Transverse colon (tissue), 4 donors: ENCODE measurements at regions not wholly inside any gene's neighbourhood (a gene's known extent, or its start where the extent isn't known, plus 50 kb on each side); places are given as distances from the start of the nearest gene placed in this dataset.
"Not testable (repeated sequence)": the region's sequence is repeated elsewhere in the genome, so short reads cannot be mapped to it uniquely, and the experiment has no call there.

Source experiments
- DNase-seq: peaks from one replicate; pipeline ENCODE4 v3.0.0-alpha.2; 2019
- H3K27ac ChIP-seq, 4 donors: fragments of 200-600 bp; sonication (generic); 2 replicates each; pipeline ENCODE4 v1.5.1; 2016 to 2018; ENCODE audit warnings: inconsistent platforms in 4 of 4
- H3K27me3 ChIP-seq: fragments of 200-600 bp; sonication (generic); 2 replicates; pipeline ENCODE4 v1.5.1; 2017; ENCODE audit warnings: inconsistent platforms
- H3K36me3 ChIP-seq, 4 donors: fragments of 200-600 bp; sonication (generic); 2 replicates each; pipeline ENCODE4 v1.5.1; 2017 to 2019; ENCODE audit warnings: inconsistent platforms in 4 of 4
- H3K4me1 ChIP-seq, 4 donors: fragments of 200-600 bp; sonication (generic); 2 replicates each; pipeline ENCODE4 v1.5.1; 2017 to 2020; ENCODE audit warnings: inconsistent platforms in 4 of 4
- H3K4me3 ChIP-seq, 4 donors: fragments of 200-600 bp; sonication (generic); 1 replicate in 1 of 4; 2 replicates in 3 of 4; pipeline versions ENCODE4 v1.5.1 to v1.6.1; 2017 to 2019; ENCODE audit warnings: inconsistent platforms in 4 of 4
- H3K9me3 ChIP-seq, 2 donors: fragments of 200-600 bp; sonication (generic); 2 replicates each; pipeline ENCODE4 v1.5.1; 2017 to 2019; ENCODE audit warnings: inconsistent platforms in 2 of 2
- CTCF ChIP-seq, 5 experiments: fragments of 200-600 bp in 3 of 5; fragments of 450-650 bp in 2 of 5; sonication (generic) in 3 of 5; IDR thresholded peaks; 1 replicate in 2 of 5; 2 replicates in 3 of 5; pipeline ENCODE4 v1.5.1; 2016 to 2017; ENCODE audit warnings: antibody characterized with exemption in 5 of 5, inconsistent platforms in 3 of 5, mild to moderate bottlenecking in 2 of 5, moderate library complexity in 1 of 5
- EP300 ChIP-seq: sonication (generic); formaldehyde crosslinking; IDR thresholded peaks from one replicate; pipeline ENCODE4 v1.6.1; 2017; ENCODE audit warnings: antibody characterized with exemption, low read depth
- POLR2A ChIP-seq: fragments of 450-650 bp; IDR thresholded peaks from one replicate; pipeline ENCODE4 v1.6.1; 2016; ENCODE audit warnings: antibody characterized with exemption, mild to moderate bottlenecking, moderate library complexity
- POLR2AphosphoS5 ChIP-seq, 3 donors: sonication (generic); formaldehyde crosslinking; IDR thresholded peaks; one replicate each; pipeline ENCODE4 v1.6.1; 2016; ENCODE audit warnings: antibody characterized with exemption in 3 of 3
- WGBS, 2 donors: methylation state at CpG; one replicate each; pipeline ENCODE4 v1.1.5; 2018; ENCODE audit warnings: low coverage in 1 of 2; 5-methylcytosine and 5-hydroxymethylcytosine counted together
- in situ Hi-C, 4 donors: fragments of 200-750 bp; cut with MboI; loops; one replicate each; pipeline versions ENCODE4 v1.15.0 to v1.15.1; 2017; ENCODE audit warnings: low sequenced_read_pairs in 3 of 4, low pct_ligation_motif_present in 1 of 4, low pct_unique_long_range_greater_than_20kb in 1 of 4
- intact Hi-C: fragments of 100-400 bp; cut with DNase I; formaldehyde crosslinking; loops from one replicate; pipeline ENCODE4 v1.15.1; 2023; ENCODE audit warnings: low total_unique reads

GRCh38 chrX:67347145-67347544, 196.7 kb upstream of the AR start:
- Histone ChIP-seq H3K36me3 (no peaks in the 10 kb centered on the region), H3K27ac (no peak overlapping the region), H3K4me1 (no peaks in the 10 kb centered on the region), H3K4me3 (no peak overlapping the region), H3K9me3 (no peaks in the 10 kb centered on the region), H3K27me3 (no peaks in the 10 kb centered on the region)
- no peak for DNase-seq
- WGBS, 2 donors, result 92 to 100% methylated on average over 1 of the region's 1 CpG
- in situ Hi-C loops, result loop anchor here in 1 of 4 donors (25.0 kb wide), 1 partner anchor 90 kb away; no protein-coding TSS in a partner anchor
- intact Hi-C loops, result no loop called here
- TF ChIP-seq POLR2AphosphoS5 (IDR thresholded peaks at IDR 0.05) (no peak), CTCF (IDR thresholded peaks at IDR 0.05) (no peak), POLR2A (no peak), EP300 (no peak)

GRCh38 chrX:67351411-67351810, 192.4 kb upstream of the AR start:
- no peak overlapping the region for H3K27ac ChIP-seq
- H3K4me1 ChIP-seq, result no peaks in the 10 kb centered on the region
- intact Hi-C loops (no loop called here), in situ Hi-C loops (no loop called here)
- no peaks in the 10 kb centered on the region for H3K27me3 ChIP-seq
- no peak for TF ChIP-seq POLR2AphosphoS5 (IDR thresholded peaks at IDR 0.05)
- 36% methylated on average over 2 of the region's 2 CpGs; no CpG with 5 or more reads in 1 of the 2 donors for WGBS, 2 donors
- DNase-seq, result no peak
- H3K4me3 ChIP-seq, result no peak overlapping the region
- no peaks in the 10 kb centered on the region for H3K9me3 ChIP-seq
- H3K36me3 ChIP-seq, result no peaks in the 10 kb centered on the region

GRCh38 chrX:67353651-67354370, 190.0 kb upstream of the AR start:
- in situ Hi-C loops, result no loop called here
- 95 to 100% methylated on average over 1 to 2 of the region's 2 CpGs for WGBS, 2 donors
- TF ChIP-seq POLR2A (no peak), CTCF (IDR thresholded peaks at IDR 0.05) (no peak), POLR2AphosphoS5 (IDR thresholded peaks at IDR 0.05) (no peak), EP300 (no peak)
- no peak overlapping the region for H3K4me3 ChIP-seq
- H3K4me1 ChIP-seq, result no peaks in the 10 kb centered on the region
- H3K9me3 ChIP-seq, result no peaks in the 10 kb centered on the region
- no peaks in the 10 kb centered on the region for H3K36me3 ChIP-seq
- intact Hi-C loops, result no loop called here
- H3K27ac ChIP-seq, result no peak overlapping the region
- DNase-seq, result no peak
- no peaks in the 10 kb centered on the region for H3K27me3 ChIP-seq

GRCh38 chrX:67361267-67361666, 182.6 kb upstream of the AR start:
- DNase-seq, H3K4me3 ChIP-seq, H3K36me3 ChIP-seq, in situ Hi-C loops, intact Hi-C loops, H3K9me3 ChIP-seq, H3K27me3 ChIP-seq, H3K4me1 ChIP-seq, H3K27ac ChIP-seq: not testable (repeated sequence)
- WGBS, 2 donors, result 80 to 82% methylated on average over 1 to 2 of the region's 2 CpGs

- no peaks in the 10 kb centered on the region for H3K9me3 ChIP-seq
These were observed 159.4 kb upstream of the AR start for GRCh38 chrX:67384403-67384802.

More at GRCh38 chrX:67384403-67384802, 159.4 kb upstream of the AR start:
- no peak for DNase-seq
- Histone ChIP-seq H3K4me3 (no peak overlapping the region), H3K27me3 (no peaks in the 10 kb centered on the region), H3K4me1 (no peaks in the 10 kb centered on the region), H3K36me3 (no peaks in the 10 kb centered on the region), H3K27ac (no peak overlapping the region)
- in situ Hi-C loops (no loop called here), intact Hi-C loops (no loop called here)
- TF ChIP-seq CTCF (IDR thresholded peaks at IDR 0.05) (no peak), POLR2A (no peak), POLR2AphosphoS5 (IDR thresholded peaks at IDR 0.05) (no peak), EP300 (no peak)
- WGBS, 2 donors, result 81% methylated on average over 2 of the region's 2 CpGs; no CpG with 5 or more reads in 1 of the 2 donors
